ENCODE measurements at regions not wholly inside any gene's neighbourhood (a gene's known extent, or its start where the extent isn't known, plus 50 kb on each side); places are given as distances from the start of the nearest gene placed in this dataset.

DNA sequence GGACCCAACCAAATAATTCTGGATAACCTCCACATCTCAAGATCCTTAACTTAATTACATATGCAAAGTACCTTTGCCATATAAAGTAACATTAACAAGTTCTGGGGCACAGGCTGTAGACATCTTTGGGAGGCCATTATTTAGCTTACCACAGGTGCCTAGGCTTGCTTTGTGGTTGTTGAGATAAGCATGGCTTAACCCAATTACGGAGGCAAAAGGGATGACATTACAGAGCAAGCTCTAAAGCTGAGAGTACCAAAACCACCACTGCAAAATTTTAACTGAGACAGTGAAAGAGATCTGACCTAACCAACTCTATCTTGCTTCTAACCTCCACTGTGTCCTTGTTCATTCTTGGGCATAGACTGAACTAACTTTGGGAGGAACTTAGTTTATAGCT, 502.9 kb upstream of the ATXN8OS start:
- TF ChIP-seq MAX (IDR thresholded peaks at IDR 0.05; ENCODE audit: low read depth, low read length) = no peak
- no peak for TF ChIP-seq SPI1 (IDR thresholded peaks at IDR 0.05; ENCODE audit: borderline replicate concordance, insufficient read depth, low read depth, low read length)
- TF ChIP-seq YY1 (IDR thresholded peaks at IDR 0.05; ENCODE audit: low read depth, low read length) = no peak
- TF ChIP-seq, protein P1, sequence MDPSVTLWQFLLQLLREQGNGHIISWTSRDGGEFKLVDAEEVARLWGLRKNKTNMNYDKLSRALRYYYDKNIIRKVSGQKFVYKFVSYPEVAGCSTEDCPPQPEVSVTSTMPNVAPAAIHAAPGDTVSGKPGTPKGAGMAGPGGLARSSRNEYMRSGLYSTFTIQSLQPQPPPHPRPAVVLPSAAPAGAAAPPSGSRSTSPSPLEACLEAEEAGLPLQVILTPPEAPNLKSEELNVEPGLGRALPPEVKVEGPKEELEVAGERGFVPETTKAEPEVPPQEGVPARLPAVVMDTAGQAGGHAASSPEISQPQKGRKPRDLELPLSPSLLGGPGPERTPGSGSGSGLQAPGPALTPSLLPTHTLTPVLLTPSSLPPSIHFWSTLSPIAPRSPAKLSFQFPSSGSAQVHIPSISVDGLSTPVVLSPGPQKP (IDR thresholded peaks at IDR 0.05; ENCODE audit: low read depth, low read length) = no peak
- TF ChIP-seq, protein P2, sequence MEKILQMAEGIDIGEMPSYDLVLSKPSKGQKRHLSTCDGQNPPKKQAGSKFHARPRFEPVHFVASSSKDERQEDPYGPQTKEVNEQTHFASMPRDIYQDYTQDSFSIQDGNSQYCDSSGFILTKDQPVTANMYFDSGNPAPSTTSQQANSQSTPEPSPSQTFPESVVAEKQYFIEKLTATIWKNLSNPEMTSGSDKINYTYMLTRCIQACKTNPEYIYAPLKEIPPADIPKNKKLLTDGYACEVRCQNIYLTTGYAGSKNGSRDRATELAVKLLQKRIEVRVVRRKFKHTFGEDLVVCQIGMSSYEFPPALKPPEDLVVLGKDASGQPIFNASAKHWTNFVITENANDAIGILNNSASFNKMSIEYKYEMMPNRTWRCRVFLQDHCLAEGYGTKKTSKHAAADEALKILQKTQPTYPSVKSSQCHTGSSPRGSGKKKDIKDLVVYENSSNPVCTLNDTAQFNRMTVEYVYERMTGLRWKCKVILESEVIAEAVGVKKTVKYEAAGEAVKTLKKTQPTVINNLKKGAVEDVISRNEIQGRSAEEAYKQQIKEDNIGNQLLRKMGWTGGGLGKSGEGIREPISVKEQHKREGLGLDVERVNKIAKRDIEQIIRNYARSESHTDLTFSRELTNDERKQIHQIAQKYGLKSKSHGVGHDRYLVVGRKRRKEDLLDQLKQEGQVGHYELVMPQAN (conservative IDR thresholded peaks at IDR 0.05) = no peak
- TF ChIP-seq CREB1 (IDR thresholded peaks at IDR 0.05; ENCODE audit: low read depth) = no peak
- TF ChIP-seq CTCF (IDR thresholded peaks at IDR 0.05 in 2 of 3, conservative IDR thresholded peaks at IDR 0.05 in 1 of 3; ENCODE audit: control insufficient read depth in 2 of 3, extremely low read depth in 1 of 3, insufficient read depth in 1 of 3, low read depth in 3 of 3, low read length in 3 of 3) = no peak
- TF ChIP-seq ZZZ3 (IDR thresholded peaks at IDR 0.05; ENCODE audit: control insufficient read depth, insufficient read length, low read depth) = no peak
- TF ChIP-seq EZH2 (IDR thresholded peaks at IDR 0.05; ENCODE audit: borderline replicate concordance, control insufficient read depth, low read depth, low read length) = no peak
